ENCODE measurements at regions not wholly inside any gene's neighbourhood (a gene's known extent, or its start where the extent isn't known, plus 50 kb on each side); places are given as distances from the start of the nearest gene placed in this dataset.

DNA sequence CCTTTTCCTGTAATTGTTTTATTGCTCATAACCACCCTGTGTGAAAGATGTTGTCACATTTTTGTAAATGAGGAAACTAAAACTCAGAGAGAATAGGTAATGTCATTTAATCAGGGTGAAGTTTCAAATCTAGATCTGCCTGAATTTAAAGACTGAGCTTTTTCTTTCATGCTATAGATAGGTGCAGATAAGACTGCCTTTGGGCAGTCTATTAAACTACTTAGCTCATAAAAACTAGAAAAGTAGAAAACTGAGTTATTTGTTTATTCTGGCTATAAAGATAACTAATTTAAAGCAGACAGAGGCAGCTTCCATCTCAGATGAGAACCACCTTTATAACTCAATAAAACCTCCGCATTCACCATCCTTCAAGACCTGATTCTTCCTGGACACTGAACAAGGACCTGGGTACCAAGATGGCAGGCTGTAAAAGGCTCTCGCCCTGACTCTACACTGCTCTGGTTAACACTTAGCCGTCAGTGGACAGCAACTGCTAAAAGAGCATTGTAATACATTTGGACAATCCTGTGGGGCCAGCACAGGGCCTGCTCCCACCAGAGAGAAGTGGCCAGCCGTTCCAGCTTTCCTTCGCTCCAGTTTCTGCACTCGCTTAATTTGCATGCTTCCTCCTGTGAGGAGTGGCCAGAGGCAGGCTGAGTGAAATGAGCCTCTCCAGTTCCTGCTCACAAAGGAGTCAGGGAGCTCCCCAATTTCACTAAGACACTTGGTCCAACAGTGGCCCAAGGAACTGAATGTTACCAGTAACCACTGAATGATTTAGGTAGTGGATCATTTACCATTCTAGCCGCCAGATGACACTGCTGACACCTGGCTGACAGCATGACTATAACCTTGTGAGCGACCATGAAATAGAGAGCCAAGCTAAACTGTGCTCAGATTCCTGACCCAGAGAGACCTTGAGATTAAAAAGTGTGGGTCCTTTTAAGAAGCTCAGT, 566.4 kb downstream of the EFNA5 start:
- Histone ChIP-seq H3K36me3 (ENCODE audit: control insufficient read depth in 2 of 3, insufficient read depth in 3 of 3, low read length in 3 of 3) (no peaks in the 10 kb centered on the region), H3K27me3 (ENCODE audit: control insufficient read depth, insufficient read depth, low read length) (no peaks in the 10 kb centered on the region), H3K27ac (ENCODE audit: low read depth in 2 of 2, low read length in 2 of 2) (no peak overlapping the region), H3K4me3 (ENCODE audit: low read length in 3 of 3) (peak overlapping the region in 1 of 3 donors; percentile 14), H3K9me3 (ENCODE audit: control insufficient read depth in 2 of 3, insufficient read depth in 1 of 3, low read length in 3 of 3) (no peaks in the 10 kb centered on the region), H3K9ac (ENCODE audit: low read length in 3 of 3) (no peak overlapping the region), H3K4me1 (ENCODE audit: control insufficient read depth in 2 of 3, insufficient read depth in 2 of 3, low read depth in 1 of 3, low read length in 3 of 3) (no peaks in the 10 kb centered on the region)
- TF ChIP-seq, protein P1, sequence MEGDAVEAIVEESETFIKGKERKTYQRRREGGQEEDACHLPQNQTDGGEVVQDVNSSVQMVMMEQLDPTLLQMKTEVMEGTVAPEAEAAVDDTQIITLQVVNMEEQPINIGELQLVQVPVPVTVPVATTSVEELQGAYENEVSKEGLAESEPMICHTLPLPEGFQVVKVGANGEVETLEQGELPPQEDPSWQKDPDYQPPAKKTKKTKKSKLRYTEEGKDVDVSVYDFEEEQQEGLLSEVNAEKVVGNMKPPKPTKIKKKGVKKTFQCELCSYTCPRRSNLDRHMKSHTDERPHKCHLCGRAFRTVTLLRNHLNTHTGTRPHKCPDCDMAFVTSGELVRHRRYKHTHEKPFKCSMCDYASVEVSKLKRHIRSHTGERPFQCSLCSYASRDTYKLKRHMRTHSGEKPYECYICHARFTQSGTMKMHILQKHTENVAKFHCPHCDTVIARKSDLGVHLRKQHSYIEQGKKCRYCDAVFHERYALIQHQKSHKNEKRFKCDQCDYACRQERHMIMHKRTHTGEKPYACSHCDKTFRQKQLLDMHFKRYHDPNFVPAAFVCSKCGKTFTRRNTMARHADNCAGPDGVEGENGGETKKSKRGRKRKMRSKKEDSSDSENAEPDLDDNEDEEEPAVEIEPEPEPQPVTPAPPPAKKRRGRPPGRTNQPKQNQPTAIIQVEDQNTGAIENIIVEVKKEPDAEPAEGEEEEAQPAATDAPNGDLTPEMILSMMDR (IDR thresholded peaks at IDR 0.05; ENCODE audit: borderline replicate concordance, extremely low read depth, insufficient read depth): peak; percentile 33
- intact Hi-C loops (cut with DNase I): no loop called here
- peak; percentile 38 to 89 (median 75) for DNase-seq
- no peak for FAIRE-seq

DNA sequence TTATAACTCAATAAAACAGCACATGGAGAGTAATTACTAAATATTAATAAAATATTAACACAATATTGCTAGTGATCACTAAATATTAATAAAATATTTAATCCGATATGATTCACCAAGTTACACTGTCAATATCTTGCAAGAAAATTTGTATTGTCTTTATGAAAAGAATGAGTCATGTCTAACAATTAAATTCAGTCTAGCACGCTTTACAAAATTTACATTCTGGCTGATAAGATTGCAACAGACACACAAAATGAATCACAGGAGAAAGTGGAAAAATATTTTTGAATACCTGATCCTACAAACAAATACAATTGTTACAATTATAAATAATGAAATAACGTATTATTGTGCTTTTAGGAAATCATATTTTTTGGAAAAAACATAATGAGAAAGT, 567.2 kb downstream of the EFNA5 start:
- TF ChIP-seq, protein P1 (IDR thresholded peaks at IDR 0.05; ENCODE audit: borderline replicate concordance, extremely low read depth, insufficient read depth): no peak
- DNase-seq (no peak), FAIRE-seq (peak; percentile 11)
- intact Hi-C loops (cut with DNase I): no loop called here
- Histone ChIP-seq H3K9ac (ENCODE audit: low read length in 3 of 3) (no peak overlapping the region), H3K4me3 (ENCODE audit: low read length in 3 of 3) (no peak overlapping the region), H3K4me1 (ENCODE audit: control insufficient read depth in 2 of 3, insufficient read depth in 2 of 3, low read depth in 1 of 3, low read length in 3 of 3) (no peaks in the 10 kb centered on the region), H3K27ac (ENCODE audit: low read depth in 2 of 2, low read length in 2 of 2) (no peak overlapping the region), H3K27me3 (ENCODE audit: control insufficient read depth, insufficient read depth, low read length) (no peaks in the 10 kb centered on the region), H3K9me3 (ENCODE audit: control insufficient read depth in 2 of 3, insufficient read depth in 1 of 3, low read length in 3 of 3) (no peaks in the 10 kb centered on the region), H3K36me3 (ENCODE audit: control insufficient read depth in 2 of 3, insufficient read depth in 3 of 3, low read length in 3 of 3) (no peaks in the 10 kb centered on the region)

DNA sequence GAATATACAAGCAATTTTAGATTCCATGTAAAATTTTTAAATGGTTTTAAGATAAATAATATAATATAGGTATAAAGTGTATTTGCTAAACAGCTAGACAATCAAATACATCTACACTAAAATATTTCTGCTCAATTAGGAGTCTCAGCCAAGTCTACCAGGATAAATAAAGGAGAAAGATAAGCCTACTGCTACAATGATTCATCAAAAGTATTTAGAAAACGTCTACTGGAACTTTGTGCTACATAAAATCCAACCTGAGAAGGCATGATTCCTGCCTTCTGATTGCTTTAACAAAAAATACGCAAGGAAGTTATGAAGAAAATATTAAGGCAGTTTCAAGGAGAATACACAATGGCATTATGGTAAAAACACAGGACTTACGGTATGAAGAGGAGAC, 570.6 kb downstream of the EFNA5 start:
- intact Hi-C loops (cut with DNase I): no loop called here
- Histone ChIP-seq H3K36me3 (ENCODE audit: control insufficient read depth in 2 of 3, insufficient read depth in 3 of 3, low read length in 3 of 3) (no peaks in the 10 kb centered on the region), H3K27me3 (ENCODE audit: control insufficient read depth, insufficient read depth, low read length) (no peaks in the 10 kb centered on the region), H3K27ac (ENCODE audit: low read depth in 2 of 2, low read length in 2 of 2) (no peak overlapping the region), H3K9me3 (ENCODE audit: control insufficient read depth in 2 of 3, insufficient read depth in 1 of 3, low read length in 3 of 3) (no peaks in the 10 kb centered on the region), H3K4me1 (ENCODE audit: control insufficient read depth in 2 of 3, insufficient read depth in 2 of 3, low read depth in 1 of 3, low read length in 3 of 3) (no peaks in the 10 kb centered on the region), H3K9ac (ENCODE audit: low read length in 3 of 3) (no peak overlapping the region), H3K4me3 (ENCODE audit: low read length in 3 of 3) (no peak overlapping the region)
- TF ChIP-seq, protein P1 (IDR thresholded peaks at IDR 0.05; ENCODE audit: borderline replicate concordance, extremely low read depth, insufficient read depth): no peak
- FAIRE-seq: no peak
- DNase-seq: no peak
